ENCODE measurements at regions not wholly inside any gene's neighbourhood (a gene's known extent, or its start where the extent isn't known, plus 50 kb on each side); places are given as distances from the start of the nearest gene placed in this dataset.

GRCh38 chr1:14180738-14181137 lies 417.7 kb upstream of the KAZN start:
- Histone ChIP-seq H3K9me3 (no peaks in the 10 kb centered on the region), H3K27ac (no peak overlapping the region), H3K4me1 (no peaks in the 10 kb centered on the region), H3K4me2 (no peak overlapping the region), H3K4me3 (no peak overlapping the region)
- POLR2A ChIA-PET = no interaction called here
- 0% methylated on average over 4 of the region's 4 CpGs for WGBS (ENCODE audit: missing lambda C conversion rate)
- no peak for FAIRE-seq
- CTCF ChIA-PET = no interaction called here
- no peak for TF ChIP-seq ATOH8 (CRISPR knock-in tag; IDR thresholded peaks at IDR 0.05; ENCODE audit: low read depth)
- TF ChIP-seq RAD21 (conservative IDR thresholded peaks at IDR 0.05 in 1 of 2, IDR thresholded peaks at IDR 0.05 in 1 of 2) = no peak
- no peak for TF ChIP-seq BCL3 (IDR thresholded peaks at IDR 0.05)
- no peak for TF ChIP-seq ELK1 (IDR thresholded peaks at IDR 0.05; ENCODE audit: low read depth, low read length)
- TF ChIP-seq CHD4 (IDR thresholded peaks at IDR 0.05; ENCODE audit: borderline replicate concordance) = no peak
- TF ChIP-seq POLR2A (IDR thresholded peaks at IDR 0.05; ENCODE audit: low read length) = no peak
- TF ChIP-seq POLR2AphosphoS2 (conservative IDR thresholded peaks at IDR 0.05; ENCODE audit: low read length) = no peak
- TF ChIP-seq MYC (IDR thresholded peaks at IDR 0.05; ENCODE audit: borderline replicate concordance, low read length) = no peak
- TF ChIP-seq TFCP2L1 (CRISPR knock-in tag; IDR thresholded peaks at IDR 0.05) = no peak
- no peak for TF ChIP-seq HDAC2 (IDR thresholded peaks at IDR 0.05)
- ATAC-seq = no peak
- DNase-seq (ENCODE audit: low read depth in 1 of 2, low spot score in 1 of 2) = no peak

- Histone ChIP-seq H3K4me3 (no peak overlapping the region), H3K4me1 (no peaks in the 10 kb centered on the region), H3K9me3 (no peaks in the 10 kb centered on the region), H3K27ac (no peak overlapping the region), H3K4me2 (no peak overlapping the region)
- ATAC-seq (no peak), DNase-seq (ENCODE audit: low read depth in 1 of 2, low spot score in 1 of 2) (no peak), FAIRE-seq (no peak)
- 6% methylated on average over 9 of the region's 9 CpGs for WGBS (ENCODE audit: missing lambda C conversion rate)
- TF ChIP-seq BCL3 (IDR thresholded peaks at IDR 0.05) (no peak), ZNF302 (CRISPR knock-in tag; IDR thresholded peaks at IDR 0.05) (no peak), POLR2AphosphoS2 (conservative IDR thresholded peaks at IDR 0.05; ENCODE audit: low read length) (no peak), EP300 (IDR thresholded peaks at IDR 0.05) (no peak), CHD2 (IDR thresholded peaks at IDR 0.05; ENCODE audit: low read length, partially characterized antibody) (no peak), GATA3 (IDR thresholded peaks at IDR 0.05; ENCODE audit: borderline replicate concordance) (no peak), EHF (CRISPR knock-in tag; IDR thresholded peaks at IDR 0.05) (no peak), CHD4 (IDR thresholded peaks at IDR 0.05; ENCODE audit: borderline replicate concordance) (no peak), HEYL (CRISPR knock-in tag; IDR thresholded peaks at IDR 0.05) (no peak)
- CTCF ChIA-PET = no interaction called here
- POLR2A ChIA-PET = no interaction called here
These were observed 417.2 kb upstream of the KAZN start for GRCh38 chr1:14181191-14181795.

- no peak for FAIRE-seq
- Histone ChIP-seq H3K4me3 (no peak overlapping the region), H3K4me2 (no peak overlapping the region), H3K4me1 (no peaks in the 10 kb centered on the region), H3K27ac (no peak overlapping the region), H3K9me3 (no peaks in the 10 kb centered on the region)
- no peak for DNase-seq (ENCODE audit: low read depth in 1 of 2, low spot score in 1 of 2)
- WGBS (ENCODE audit: missing lambda C conversion rate) = 23% methylated on average over 5 of the region's 5 CpGs
- ChIA-PET CTCF (no interaction called here), POLR2A (no interaction called here)
- ATAC-seq = no peak
- no peak for TF ChIP-seq POLR2AphosphoS2 (conservative IDR thresholded peaks at IDR 0.05; ENCODE audit: low read length)
- TF ChIP-seq CHD4 (IDR thresholded peaks at IDR 0.05; ENCODE audit: borderline replicate concordance) = no peak
- no peak for TF ChIP-seq CEBPB (IDR thresholded peaks at IDR 0.05)
These were observed 415.6 kb upstream of the KAZN start for GRCh38 chr1:14182856-14183255.
